Transverse colon (tissue), 3 donors: ENCODE measurements at regions not wholly inside any gene's neighbourhood (a gene's known extent, or its start where the extent isn't known, plus 50 kb on each side); places are given as distances from the start of the nearest gene placed in this dataset.

Experiments used
- POLR2A ChIP-seq: fragments of 450-650 bp; IDR thresholded peaks from one replicate; pipeline ENCODE4 v1.6.1; 2016; ENCODE audit warnings: antibody characterized with exemption, mild to moderate bottlenecking, moderate library complexity
- POLR2AphosphoS5 ChIP-seq, 3 donors: sonication (generic); formaldehyde crosslinking; IDR thresholded peaks; one replicate each; pipeline ENCODE4 v1.6.1; 2016; ENCODE audit warnings: antibody characterized with exemption in 3 of 3

- TF ChIP-seq POLR2AphosphoS5 (IDR thresholded peaks at IDR 0.05), result no peak
- no peak for TF ChIP-seq POLR2A
Observed at GRCh38 chr1:191969290-191969689, 189.0 kb upstream of the RGS18 start.
